Panc1 (cell line): ENCODE measurements at regions not wholly inside any gene's neighbourhood (a gene's known extent, or its start where the extent isn't known, plus 50 kb on each side); places are given as distances from the start of the nearest gene placed in this dataset.

Experiments
- ATAC-seq: fragments of 200-7000 bp; cut with Tn5 transposase; 2 replicates; pipeline ENCODE4 v1.9.1; 2020; ENCODE audit warnings: mild to moderate bottlenecking, moderate library complexity
- BruUV-seq: library from RNA; stranded (reverse); fragments of 400-500 nt; replicated peaks from 2 replicates; lab custom pipeline; 2021; lab: Mats Ljungman, UMichigan
- CTCF ChIA-PET: fragments of 300-600 bp; sonication (Branson Sonifier 250); formaldehyde crosslinking; loops from one replicate; lab custom pipeline; 2022; ENCODE audit warnings: antibody characterized with exemption; lab: Charles Lee
- POLR2A ChIA-PET: fragments of 300-600 bp; sonication (Branson Sonifier 250); formaldehyde crosslinking; loops from one replicate; lab custom pipeline; 2022; ENCODE audit warnings: antibody characterized with exemption; lab: Charles Lee
- DNase-seq: peaks from one replicate; pipeline ENCODE4 v3.0.0-alpha.2; 2010; ENCODE audit warnings: low read depth, low spot score
- H3K27ac ChIP-seq: 2 replicates; pipeline ENCODE4 v1.5.1; 2011; ENCODE audit warnings: mild to moderate bottlenecking, low read length, inconsistent platforms
- H3K27me3 ChIP-seq: fragments of 200-500 bp; sonication (Bioruptor generic); 2 replicates; pipeline ENCODE4 v1.6.0; 2014; ENCODE audit warnings: low read length, inconsistent platforms; ENCODE audit not compliant: control insufficient read depth, insufficient read depth
- H3K36me3 ChIP-seq: fragments of 200-500 bp; sonication (Bioruptor generic); 2 replicates; pipeline ENCODE4 v1.5.1; 2014; ENCODE audit warnings: inconsistent platforms, mild to moderate bottlenecking, low read length, moderate library complexity; ENCODE audit not compliant: control insufficient read depth, insufficient read depth
- H3K4me1 ChIP-seq: 2 replicates; pipeline ENCODE4 v1.5.1; 2011; ENCODE audit warnings: inconsistent platforms, mild to moderate bottlenecking, low read length, moderate library complexity; ENCODE audit not compliant: control insufficient read depth, insufficient read depth
- H3K4me3 ChIP-seq, 2 experiments: 2 replicates each; pipeline ENCODE4 v1.5.1; 2011 to 2012; ENCODE audit warnings: low read depth in 2 of 2, low read length in 2 of 2, mild to moderate bottlenecking in 2 of 2, inconsistent platforms in 1 of 2, moderate library complexity in 1 of 2
- H3K9me3 ChIP-seq: fragments of 200-500 bp; sonication (Bioruptor generic); 2 replicates; pipeline ENCODE4 v1.5.1; 2014; ENCODE audit warnings: low read depth, mild to moderate bottlenecking, inconsistent platforms, low read length, moderate library complexity; ENCODE audit not compliant: control insufficient read depth, insufficient read depth
- CTCF ChIP-seq: fragments of 450-650 bp; IDR thresholded peaks from 2 replicates; pipeline ENCODE4 v1.5.1; 2017; ENCODE audit warnings: mild to moderate bottlenecking
- POLR2AphosphoS5 ChIP-seq: IDR thresholded peaks from 2 replicates; pipeline ENCODE4 v1.6.1; 2012; ENCODE audit warnings: mild to moderate bottlenecking, low read depth, low read length, moderate library complexity
- REST ChIP-seq, 2 experiments: IDR thresholded peaks; 2 replicates each; pipeline ENCODE4 v1.6.1; 2011 to 2012; ENCODE audit warnings: low read depth in 2 of 2, control low read depth in 1 of 2, low read length in 1 of 2, mild to moderate bottlenecking in 1 of 2, moderate library complexity in 1 of 2; ENCODE audit not compliant: insufficient read depth in 1 of 2
- SIN3A ChIP-seq: IDR thresholded peaks from 2 replicates; pipeline ENCODE4 v1.6.1; 2012; ENCODE audit warnings: low read depth, mild to moderate bottlenecking, low read length, moderate library complexity, borderline replicate concordance; ENCODE audit not compliant: insufficient read depth
- TCF7L2 ChIP-seq: IDR thresholded peaks from 2 replicates; pipeline ENCODE4 v1.6.1; 2011; ENCODE audit warnings: mild to moderate bottlenecking, low read depth, low read length, inconsistent platforms
- in situ Hi-C: cut with HindIII; loops from 2 replicates; pipeline ENCODE4 v1.10.0; 2016; ENCODE audit warnings: low sequenced_read_pairs, low pct_unique_long_range_greater_than_20kb
- intact Hi-C: fragments of 100-400 bp; cut with micrococcal nuclease; formaldehyde crosslinking; loops from one replicate; pipeline ENCODE4 v1.10.0; 2022; ENCODE audit not compliant: unreplicated experiment

- in situ Hi-C loops: no loop called here
- H3K9me3 ChIP-seq: no peaks in the 10 kb centered on the region
- no peak overlapping the region for H3K4me3 ChIP-seq
- DNase-seq (no peak), ATAC-seq (no peak)
- H3K27ac ChIP-seq: no peak overlapping the region
- BruUV-seq: no TSS peak
- ChIA-PET POLR2A (no interaction called here), CTCF (no interaction called here)
- no peaks in the 10 kb centered on the region for H3K4me1 ChIP-seq
- H3K27me3 ChIP-seq: no peaks in the 10 kb centered on the region
- no peaks in the 10 kb centered on the region for H3K36me3 ChIP-seq
- intact Hi-C loops: no loop called here
- TF ChIP-seq POLR2AphosphoS5 (no peak), SIN3A (no peak), REST (IDR thresholded peaks at IDR 0.05; ENCODE audit: insufficient read depth in 1 of 2, low read depth in 2 of 2, low read length in 1 of 2) (no peak)
These were observed 273.1 kb upstream of the CCL2 start for GRCh38 chr17:33981711-33982601.

- Histone ChIP-seq H3K4me3 (no peak overlapping the region), H3K27me3 (no peaks in the 10 kb centered on the region), H3K4me1 (no peaks in the 10 kb centered on the region), H3K9me3 (no peaks in the 10 kb centered on the region), H3K36me3 (no peaks in the 10 kb centered on the region), H3K27ac (no peak overlapping the region)
- ChIA-PET CTCF (no interaction called here), POLR2A (no interaction called here)
- no TSS peak for BruUV-seq
- DNase-seq (no peak), ATAC-seq (no peak)
- intact Hi-C loops (no loop called here), in situ Hi-C loops (no loop called here)
- TF ChIP-seq POLR2AphosphoS5 (no peak), CTCF (no peak), REST (IDR thresholded peaks at IDR 0.05; ENCODE audit: insufficient read depth in 1 of 2, low read depth in 2 of 2, low read length in 1 of 2) (no peak), SIN3A (no peak), TCF7L2 (no peak)
These were observed 272.2 kb upstream of the CCL2 start for GRCh38 chr17:33982909-33983308.
